GM18507 (cell line): ENCODE measurements at regions not wholly inside any gene's neighbourhood (a gene's known extent, or its start where the extent isn't known, plus 50 kb on each side); places are given as distances from the start of the nearest gene placed in this dataset.
"Not testable (repeated sequence)": the region's sequence is repeated elsewhere in the genome, so short reads cannot be mapped to it uniquely, and the experiment has no call there.

ENCODE experiments used
- DNase-seq: peaks from one replicate; pipeline ENCODE4 v3.0.0; 2011; ENCODE audit warnings: low read depth; ENCODE audit not compliant: insufficient read length; ENCODE audit errors: extremely low spot score
- FAIRE-seq: peaks from 2 replicates; lab custom pipeline; 2011; peaks lifted over from hg19 to GRCh38; lab: Jason Lieb, UNC

- FAIRE-seq = no peak
- DNase-seq = no peak
Measured at GRCh38 chr5:108696951-108697715, 50.6 kb upstream of the FER start.

- DNase-seq (no peak), FAIRE-seq (no peak)
Measured at GRCh38 chr5:108696407-108696806, 51.3 kb upstream of the FER start.

GRCh38 chr5:108688485-108688884 lies 59.2 kb upstream of the FER start:
- no peak for DNase-seq
- no peak for FAIRE-seq

- no peak for FAIRE-seq
- DNase-seq = no peak
Measured at GRCh38 chr5:108687595-108688200, 60.0 kb upstream of the FER start.

- FAIRE-seq (no peak), DNase-seq (no peak)
Measured at GRCh38 chr5:108686676-108687075, 61.0 kb upstream of the FER start.

- FAIRE-seq, DNase-seq: not testable (repeated sequence)
Measured at GRCh38 chr5:108685448-108686216, 62.1 kb upstream of the FER start.

GRCh38 chr5:108681079-108681921 lies 66.4 kb upstream of the FER start:
- DNase-seq (peak; percentile 44), FAIRE-seq (peak; percentile 89)

GRCh38 chr5:108678091-108678490 lies 69.6 kb upstream of the FER start:
- FAIRE-seq (no peak), DNase-seq (no peak)

- FAIRE-seq (no peak), DNase-seq (no peak)
Measured at GRCh38 chr5:108675736-108676135, 72.0 kb upstream of the FER start.

GRCh38 chr5:108672639-108673038 lies 75.1 kb upstream of the FER start:
- FAIRE-seq = no peak

GRCh38 chr5:108670591-108671289 lies 77.0 kb upstream of the FER start:
- DNase-seq (no peak), FAIRE-seq (no peak)

More at GRCh38 chr5:108672639-108673038, 75.1 kb upstream of the FER start:
- DNase-seq = no peak

- no peak for FAIRE-seq
- DNase-seq = no peak
Measured at GRCh38 chr5:108669462-108669861, 78.2 kb upstream of the FER start.

GRCh38 chr5:108661590-108662219 lies 86.0 kb upstream of the FER start:
- no peak for DNase-seq
- no peak for FAIRE-seq

- DNase-seq = no peak
- FAIRE-seq = no peak
Measured at GRCh38 chr5:108661024-108661423, 86.7 kb upstream of the FER start.

- FAIRE-seq = no peak
- DNase-seq = no peak
Measured at GRCh38 chr5:108660291-108660690, 87.4 kb upstream of the FER start.

- FAIRE-seq (no peak), DNase-seq (no peak)
Measured at GRCh38 chr5:108659531-108659930, 88.2 kb upstream of the FER start.

GRCh38 chr5:108655750-108656450 lies 91.8 kb upstream of the FER start:
- FAIRE-seq = no peak
- DNase-seq = no peak

GRCh38 chr5:108654051-108654450 lies 93.6 kb upstream of the FER start:
- FAIRE-seq (no peak), DNase-seq (no peak)
